ENCODE measurements at regions not wholly inside any gene's neighbourhood (a gene's known extent, or its start where the extent isn't known, plus 50 kb on each side); places are given as distances from the start of the nearest gene placed in this dataset.

- ChIA-PET CTCF (no interaction called here), POLR2A (ENCODE audit: low non-redundant PET) (no interaction called here)
- no peak overlapping the region for H3K27ac ChIP-seq
- TF ChIP-seq CTCF (conservative IDR thresholded peaks at IDR 0.05; ENCODE audit: low read depth): no peak
- no peak for DNase-seq (ENCODE audit: low spot score)
Observed at GRCh38 chr10:83262434-83262833, 876.9 kb upstream of the GHITM start.

GRCh38 chr10:83272666-83273434 lies 866.5 kb upstream of the GHITM start:
- H3K27ac ChIP-seq: no peak overlapping the region
- no peak for DNase-seq (ENCODE audit: low spot score)
- CTCF ChIA-PET: interaction anchor here (0.6 to 0.7 kb wide), 2 partner anchors 599 to 1999 kb away, joined by 3 read pairs; no protein-coding TSS in a partner anchor
- TF ChIP-seq CTCF (conservative IDR thresholded peaks at IDR 0.05; ENCODE audit: low read depth): no peak
- POLR2A ChIA-PET (ENCODE audit: low non-redundant PET): no interaction called here

GRCh38 chr10:83274088-83274487 lies 865.2 kb upstream of the GHITM start:
- TF ChIP-seq CTCF (conservative IDR thresholded peaks at IDR 0.05; ENCODE audit: low read depth): no peak
- POLR2A ChIA-PET (ENCODE audit: low non-redundant PET): no interaction called here
- no peak for DNase-seq (ENCODE audit: low spot score)
- CTCF ChIA-PET: interaction anchor here (0.6 kb wide), 2 partner anchors 39 to 426 kb away, joined by 3 read pairs; no protein-coding TSS in a partner anchor
- no peak overlapping the region for H3K27ac ChIP-seq

GRCh38 chr10:83276971-83277370 lies 862.3 kb upstream of the GHITM start:
- no peak overlapping the region for H3K27ac ChIP-seq
- no peak for TF ChIP-seq CTCF (conservative IDR thresholded peaks at IDR 0.05; ENCODE audit: low read depth)
- ChIA-PET CTCF (no interaction called here), POLR2A (ENCODE audit: low non-redundant PET) (no interaction called here)
- no peak for DNase-seq (ENCODE audit: low spot score)

- DNase-seq (ENCODE audit: low spot score): no peak
- ChIA-PET POLR2A (ENCODE audit: low non-redundant PET) (no interaction called here), CTCF (no interaction called here)
- no peak overlapping the region for H3K27ac ChIP-seq
- no peak for TF ChIP-seq CTCF (conservative IDR thresholded peaks at IDR 0.05; ENCODE audit: low read depth)
Observed at GRCh38 chr10:83283151-83283550, 856.2 kb upstream of the GHITM start.

GRCh38 chr10:83287374-83287773 lies 851.9 kb upstream of the GHITM start:
- CTCF ChIA-PET: no interaction called here

More at GRCh38 chr10:83287374-83287773, 851.9 kb upstream of the GHITM start:
- POLR2A ChIA-PET (ENCODE audit: low non-redundant PET): no interaction called here
- H3K27ac ChIP-seq: no peak overlapping the region
- no peak for TF ChIP-seq CTCF (conservative IDR thresholded peaks at IDR 0.05; ENCODE audit: low read depth)
- no peak for DNase-seq (ENCODE audit: low spot score)

Measured in RWPE1 (cell line).